Liver (tissue), 7 donors: ENCODE measurements at regions not wholly inside any gene's neighbourhood (a gene's known extent, or its start where the extent isn't known, plus 50 kb on each side); places are given as distances from the start of the nearest gene placed in this dataset.

Experiments used
- DNase-seq: peaks from one replicate; pipeline ENCODE4 v3.0.0-alpha.2; 2017; ENCODE audit warnings: low spot score
- H3K27ac ChIP-seq, 2 donors: one replicate each; pipeline ENCODE4 v1.7.0; 2013; ENCODE audit warnings: inconsistent platforms in 2 of 2, low read length in 2 of 2, control low read depth in 1 of 2, low read depth in 1 of 2, mild to moderate bottlenecking in 1 of 2
- H3K27me3 ChIP-seq, 4 donors: one replicate each; pipeline versions ENCODE4 v1.6.1 to v1.7.0; 2013; ENCODE audit warnings: low read length in 3 of 4, inconsistent platforms in 1 of 4, mild to moderate bottlenecking in 1 of 4, moderate library complexity in 1 of 4; ENCODE audit not compliant: control insufficient read depth in 4 of 4, insufficient read depth in 4 of 4
- H3K36me3 ChIP-seq, 4 donors: one replicate each; pipeline versions ENCODE4 v1.6.1 to v1.7.0; 2013; ENCODE audit warnings: low read length in 3 of 4, mild to moderate bottlenecking in 3 of 4, low read depth in 1 of 4, moderate library complexity in 1 of 4; ENCODE audit not compliant: control insufficient read depth in 4 of 4, insufficient read depth in 3 of 4
- H3K4me1 ChIP-seq, 4 donors: one replicate each; pipeline versions ENCODE4 v1.6.1 to v1.7.0; 2013; ENCODE audit warnings: low read length in 3 of 4, mild to moderate bottlenecking in 3 of 4, moderate library complexity in 1 of 4; ENCODE audit not compliant: control insufficient read depth in 4 of 4, insufficient read depth in 4 of 4
- H3K4me3 ChIP-seq, 3 donors: one replicate each; pipeline versions ENCODE4 v1.6.1 to v1.7.0; 2013; ENCODE audit warnings: low read length in 3 of 3, control low read depth in 1 of 3, low read depth in 1 of 3, mild to moderate bottlenecking in 1 of 3
- H3K9ac ChIP-seq, 2 donors: one replicate each; pipeline ENCODE4 v1.7.0; 2013; ENCODE audit warnings: low read length in 2 of 2, mild to moderate bottlenecking in 2 of 2, moderate library complexity in 2 of 2, control low read depth in 1 of 2, low read depth in 1 of 2
- H3K9me3 ChIP-seq, 4 donors: one replicate each; pipeline versions ENCODE4 v1.6.1 to v1.7.0; 2013; ENCODE audit warnings: low read length in 3 of 4; ENCODE audit not compliant: control insufficient read depth in 4 of 4
- EGR1 ChIP-seq, 2 donors: IDR thresholded peaks; 2 replicates each; pipeline ENCODE4 v1.6.1; 2016 to 2018; ENCODE audit warnings: antibody characterized with exemption in 2 of 2, low read depth in 2 of 2
- FOXA1 ChIP-seq: IDR thresholded peaks from 2 replicates; pipeline ENCODE4 v1.6.1; 2016; ENCODE audit warnings: antibody characterized with exemption
- GABPA ChIP-seq, 2 donors: IDR thresholded peaks in 1 of 2; conservative IDR thresholded peaks in 1 of 2; 2 replicates each; pipeline ENCODE4 v1.6.1; 2016; ENCODE audit warnings: antibody characterized with exemption in 2 of 2, mild to moderate bottlenecking in 1 of 2, moderate library complexity in 1 of 2
- HNF4A ChIP-seq, 2 donors: conservative IDR thresholded peaks; 2 replicates each; pipeline ENCODE4 v1.6.1; 2016; ENCODE audit warnings: antibody characterized with exemption in 2 of 2, mild to moderate bottlenecking in 2 of 2
- HNF4G ChIP-seq: IDR thresholded peaks from 2 replicates; pipeline ENCODE4 v1.6.1; 2016; ENCODE audit warnings: antibody characterized with exemption
- RAD21 ChIP-seq, 2 donors: IDR thresholded peaks; 2 replicates each; pipeline ENCODE4 v1.6.1; 2016; ENCODE audit warnings: antibody characterized with exemption in 2 of 2, mild to moderate bottlenecking in 2 of 2
- RXRA ChIP-seq, 2 donors: IDR thresholded peaks; 2 replicates each; pipeline ENCODE4 v1.6.1; 2017 to 2018; ENCODE audit warnings: antibody characterized with exemption in 2 of 2, mild to moderate bottlenecking in 1 of 2
- SP1 ChIP-seq: IDR thresholded peaks from 2 replicates; pipeline ENCODE4 v1.6.1; 2018; ENCODE audit warnings: antibody characterized with exemption, mild to moderate bottlenecking
- YY1 ChIP-seq: IDR thresholded peaks from 2 replicates; pipeline ENCODE4 v1.6.1; 2016; ENCODE audit warnings: antibody characterized with exemption, mild to moderate bottlenecking
- WGBS: extraction: QIAGEN DNeasy Blood & Tissue Kit; methylation state at CpG from one replicate; pipeline ENCODE4 v1.1.7; 2013; 5-methylcytosine and 5-hydroxymethylcytosine counted together
- TF ChIP-seq, protein P1 (sequence below): IDR thresholded peaks from 2 replicates; pipeline ENCODE4 v1.6.1; 2016; ENCODE audit warnings: antibody characterized with exemption
- TF ChIP-seq, protein P2 (sequence below): IDR thresholded peaks from 2 replicates; pipeline ENCODE4 v1.6.1; 2016; ENCODE audit warnings: antibody characterized with exemption
- TF ChIP-seq, protein P3 (sequence below): IDR thresholded peaks from 2 replicates; pipeline ENCODE4 v1.6.1; 2016; ENCODE audit warnings: antibody characterized with exemption
- donor health status: healthy.
- donor health status: healthy.
- donor health status: healthy.
- donor health status: healthy.

DNA sequence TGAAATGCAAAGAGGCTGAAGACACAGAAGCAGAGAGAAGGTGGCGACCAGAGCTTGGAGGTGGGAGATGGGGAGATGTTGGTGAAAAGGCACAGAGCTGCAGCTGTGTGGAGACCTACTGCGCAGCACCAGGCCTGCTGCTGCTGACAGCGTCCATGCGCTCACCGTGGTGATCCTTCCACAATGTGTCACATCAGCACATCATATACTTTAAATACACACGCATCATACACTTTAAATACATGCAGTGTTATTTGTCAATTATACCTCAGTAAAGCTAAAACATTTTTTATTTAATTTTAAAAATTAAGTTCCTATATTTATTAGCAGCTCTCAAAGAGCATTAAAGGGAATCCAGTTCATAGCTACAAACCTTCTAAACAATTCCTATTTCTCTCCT lies 200.9 kb downstream of the TTLL2 start:
- WGBS: 99% methylated on average over 6 of the region's 6 CpGs
- Histone ChIP-seq H3K9me3 (no peaks in the 10 kb centered on the region), H3K9ac (no peak overlapping the region), H3K4me1 (no peaks in the 10 kb centered on the region), H3K36me3 (no peaks in the 10 kb centered on the region), H3K4me3 (no peak overlapping the region), H3K27me3 (no peaks in the 10 kb centered on the region), H3K27ac (no peak overlapping the region)
- DNase-seq: no peak
- TF ChIP-seq, protein P1, sequence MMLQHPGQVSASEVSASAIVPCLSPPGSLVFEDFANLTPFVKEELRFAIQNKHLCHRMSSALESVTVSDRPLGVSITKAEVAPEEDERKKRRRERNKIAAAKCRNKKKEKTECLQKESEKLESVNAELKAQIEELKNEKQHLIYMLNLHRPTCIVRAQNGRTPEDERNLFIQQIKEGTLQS: no peak

DNA sequence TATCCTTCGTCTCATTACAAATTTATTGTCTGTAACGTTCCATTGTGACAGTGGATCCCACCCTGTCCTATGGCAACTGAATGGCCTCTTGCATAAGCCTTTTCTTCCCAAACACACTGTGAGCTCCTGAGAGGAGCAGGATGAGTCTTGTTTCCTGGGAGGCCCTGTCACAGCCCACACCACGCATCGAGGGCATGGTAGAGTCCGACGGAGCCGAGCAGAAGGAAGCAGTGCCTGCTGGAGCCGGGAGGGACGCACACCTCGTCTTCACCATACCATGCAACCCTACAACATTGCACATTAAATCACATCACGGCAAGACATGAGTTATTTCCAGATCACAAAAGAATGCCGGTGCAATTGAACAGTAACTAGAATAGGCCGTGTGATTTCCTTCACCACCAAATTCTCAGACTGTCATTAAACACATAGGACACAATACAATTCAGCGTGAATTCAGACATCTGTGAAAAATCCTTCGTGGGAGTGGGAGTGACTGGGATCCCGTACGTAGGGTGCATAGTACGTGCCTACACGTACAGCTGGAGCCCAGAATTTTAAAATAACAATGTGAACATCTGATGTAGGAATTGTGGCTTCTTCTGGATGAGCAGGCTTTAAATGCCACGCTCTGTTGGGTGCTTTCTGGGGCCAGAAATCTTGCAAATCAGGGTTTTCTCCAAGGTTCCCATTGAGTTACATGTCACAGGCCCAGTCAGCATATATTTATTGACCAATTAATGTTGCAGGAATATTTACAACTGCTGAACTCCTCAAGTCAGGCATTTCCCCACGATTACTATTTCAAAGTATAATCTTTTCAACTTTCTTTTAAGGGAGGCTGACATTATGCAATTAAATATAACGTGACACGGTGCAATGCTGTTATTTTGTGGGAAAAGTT lies 201.8 kb downstream of the TTLL2 start:
- WGBS: 94% methylated on average over 23 of the region's 23 CpGs

DNA sequence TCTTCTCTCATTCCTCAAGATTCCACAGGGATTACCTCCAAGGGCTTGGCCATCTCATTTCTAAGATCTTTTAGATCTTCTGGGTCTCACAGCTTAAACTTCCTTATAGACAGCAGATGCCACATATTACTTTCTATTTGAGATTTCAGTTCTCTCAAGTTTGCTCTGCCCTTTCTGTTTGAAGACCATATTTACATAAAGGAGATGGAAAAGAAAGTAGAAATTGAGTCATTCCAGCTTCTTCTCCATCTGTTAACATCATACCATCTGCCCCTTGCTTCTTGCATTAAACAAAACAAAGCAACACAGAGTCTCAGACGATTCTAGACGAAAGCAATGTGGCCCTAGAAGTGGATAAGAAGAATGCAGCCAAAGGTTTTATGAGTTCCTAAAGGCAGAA lies 203.4 kb downstream of the TTLL2 start:
- TF ChIP-seq, protein P2, sequence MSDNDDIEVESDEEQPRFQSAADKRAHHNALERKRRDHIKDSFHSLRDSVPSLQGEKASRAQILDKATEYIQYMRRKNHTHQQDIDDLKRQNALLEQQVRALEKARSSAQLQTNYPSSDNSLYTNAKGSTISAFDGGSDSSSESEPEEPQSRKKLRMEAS: no peak
- TF ChIP-seq FOXA1 (no peak), RAD21 (IDR thresholded peaks at IDR 0.05) (no peak)
- no peak overlapping the region for H3K4me3 ChIP-seq
- H3K4me1 ChIP-seq: no peaks in the 10 kb centered on the region
- no peaks in the 10 kb centered on the region for H3K27me3 ChIP-seq
- H3K36me3 ChIP-seq: no peaks in the 10 kb centered on the region
- WGBS: 91% methylated on average over 2 of the region's 2 CpGs
- no peak for DNase-seq
- H3K27ac ChIP-seq: no peak overlapping the region
- no peak overlapping the region for H3K9ac ChIP-seq
- H3K9me3 ChIP-seq: no peaks in the 10 kb centered on the region

More for the DNA sequence above, 201.8 kb downstream of the TTLL2 start:
- TF ChIP-seq HNF4G (no peak), YY1 (no peak), EGR1 (IDR thresholded peaks at IDR 0.05; ENCODE audit: low read depth in 2 of 2) (no peak), GABPA (IDR thresholded peaks at IDR 0.05 in 1 of 2, conservative IDR thresholded peaks at IDR 0.05 in 1 of 2) (no peak), SP1 (no peak), RXRA (IDR thresholded peaks at IDR 0.05) (no peak), HNF4A (conservative IDR thresholded peaks at IDR 0.05) (no peak)
- TF ChIP-seq, protein P2: no peak
- TF ChIP-seq, protein P3, sequence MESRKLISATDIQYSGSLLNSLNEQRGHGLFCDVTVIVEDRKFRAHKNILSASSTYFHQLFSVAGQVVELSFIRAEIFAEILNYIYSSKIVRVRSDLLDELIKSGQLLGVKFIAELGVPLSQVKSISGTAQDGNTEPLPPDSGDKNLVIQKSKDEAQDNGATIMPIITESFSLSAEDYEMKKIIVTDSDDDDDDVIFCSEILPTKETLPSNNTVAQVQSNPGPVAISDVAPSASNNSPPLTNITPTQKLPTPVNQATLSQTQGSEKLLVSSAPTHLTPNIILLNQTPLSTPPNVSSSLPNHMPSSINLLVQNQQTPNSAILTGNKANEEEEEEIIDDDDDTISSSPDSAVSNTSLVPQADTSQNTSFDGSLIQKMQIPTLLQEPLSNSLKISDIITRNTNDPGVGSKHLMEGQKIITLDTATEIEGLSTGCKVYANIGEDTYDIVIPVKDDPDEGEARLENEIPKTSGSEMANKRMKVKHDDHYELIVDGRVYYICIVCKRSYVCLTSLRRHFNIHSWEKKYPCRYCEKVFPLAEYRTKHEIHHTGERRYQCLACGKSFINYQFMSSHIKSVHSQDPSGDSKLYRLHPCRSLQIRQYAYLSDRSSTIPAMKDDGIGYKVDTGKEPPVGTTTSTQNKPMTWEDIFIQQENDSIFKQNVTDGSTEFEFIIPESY: no peak
- no peak overlapping the region for H3K9ac ChIP-seq
- no peaks in the 10 kb centered on the region for H3K36me3 ChIP-seq
- DNase-seq: no peak
- no peaks in the 10 kb centered on the region for H3K4me1 ChIP-seq
- no peak overlapping the region for H3K27ac ChIP-seq
- no peaks in the 10 kb centered on the region for H3K9me3 ChIP-seq
- no peaks in the 10 kb centered on the region for H3K27me3 ChIP-seq
- H3K4me3 ChIP-seq: no peak overlapping the region
